DND-41 (cell line): ENCODE measurements at regions not wholly inside any gene's neighbourhood (a gene's known extent, or its start where the extent isn't known, plus 50 kb on each side); places are given as distances from the start of the nearest gene placed in this dataset.

Experiments
- ATAC-seq: fragments of 200-7000 bp; cut with Tn5 transposase; 3 replicates; pipeline ENCODE4 v1.9.1; 2021; ENCODE audit warnings: low read depth; ENCODE audit not compliant: insufficient read depth
- DNase-seq: peaks from one replicate; pipeline ENCODE4 v3.0.0-alpha.2; 2020
- H2AFZ ChIP-seq: 2 replicates; pipeline ENCODE4 v1.6.0; 2012; ENCODE audit warnings: low read depth, low read length
- H3K27ac ChIP-seq: 2 replicates; pipeline ENCODE4 v1.5.1; 2012; ENCODE audit warnings: low read length, inconsistent platforms
- H3K27me3 ChIP-seq: fragments of 200-600 bp; sonication (generic); 2 replicates; pipeline ENCODE4 v1.6.0; 2012; ENCODE audit warnings: low read length, mild to moderate bottlenecking, inconsistent platforms; ENCODE audit not compliant: insufficient read depth, poor library complexity
- H3K36me3 ChIP-seq: 2 replicates; pipeline ENCODE4 v1.5.1; 2012; ENCODE audit warnings: low read length, inconsistent platforms; ENCODE audit not compliant: insufficient read depth
- H3K4me1 ChIP-seq: 2 replicates; pipeline ENCODE4 v1.5.1; 2012; ENCODE audit warnings: mild to moderate bottlenecking, low read length; ENCODE audit not compliant: insufficient read depth
- H3K4me2 ChIP-seq: 2 replicates; pipeline ENCODE4 v1.6.0; 2012; ENCODE audit warnings: mild to moderate bottlenecking, moderate library complexity, low read length, inconsistent platforms; ENCODE audit not compliant: insufficient read depth
- H3K4me3 ChIP-seq, 2 experiments: fragments of 200-600 bp in 1 of 2; shearing (Covaris generic) in 1 of 2; 2 replicates each; pipeline ENCODE4 v1.5.1; 2012 to 2016; ENCODE audit warnings: inconsistent platforms in 2 of 2, low read length in 2 of 2, mild to moderate bottlenecking in 2 of 2, low read depth in 1 of 2, moderate library complexity in 1 of 2
- H3K79me2 ChIP-seq: 2 replicates; pipeline ENCODE4 v1.6.0; 2012; ENCODE audit warnings: low read length, inconsistent platforms; ENCODE audit not compliant: insufficient read depth
- H3K9ac ChIP-seq: 2 replicates; pipeline ENCODE4 v1.6.0; 2012; ENCODE audit warnings: low read depth, mild to moderate bottlenecking, inconsistent platforms, low read length, moderate library complexity
- H3K9me3 ChIP-seq: 2 replicates; pipeline ENCODE4 v1.5.1; 2012; ENCODE audit warnings: low read length, moderate library complexity, mild to moderate bottlenecking, inconsistent platforms; ENCODE audit not compliant: insufficient read depth, severe bottlenecking
- H4K20me1 ChIP-seq: 2 replicates; pipeline ENCODE4 v1.6.0; 2012; ENCODE audit warnings: low read length; ENCODE audit not compliant: insufficient read depth
- EZH2 ChIP-seq: IDR thresholded peaks from 3 replicates; pipeline ENCODE4 v1.6.1; 2012; ENCODE audit warnings: borderline replicate concordance, low read depth, mild to moderate bottlenecking, moderate library complexity, low read length, inconsistent platforms; ENCODE audit not compliant: severe bottlenecking
- TF ChIP-seq, protein P1 (sequence below): IDR thresholded peaks from 2 replicates; pipeline ENCODE4 v1.5.1; 2012; ENCODE audit warnings: borderline replicate concordance, low read length, moderate library complexity, mild to moderate bottlenecking; ENCODE audit not compliant: poor library complexity, severe bottlenecking; ENCODE audit errors: extremely low read depth

DNA sequence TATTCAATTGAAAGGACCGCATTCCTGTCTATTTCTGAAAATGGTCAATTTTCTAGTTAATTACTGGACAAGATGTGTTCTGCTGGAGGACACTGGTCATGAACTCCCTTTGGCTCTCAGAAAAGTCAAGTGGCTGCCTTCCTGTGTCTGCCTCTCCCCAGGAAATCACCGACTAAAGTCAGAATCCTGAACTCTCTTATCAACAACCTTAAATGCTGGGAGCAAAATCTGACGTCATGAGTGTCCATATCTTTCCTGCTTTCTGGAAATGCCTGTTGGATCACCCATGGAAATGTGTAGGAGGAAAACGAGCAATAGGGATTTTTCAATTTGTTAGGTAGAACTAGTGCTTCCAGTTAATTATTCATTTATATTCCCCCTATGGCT lies 53.5 kb upstream of the PLCB1 start:
- H3K79me2 ChIP-seq, result no peaks in the 10 kb centered on the region
- H3K4me1 ChIP-seq, result peaks cover 6% of the 10 kb centered on the region
- H4K20me1 ChIP-seq, result no peaks in the 10 kb centered on the region
- no peak overlapping the region for H2AFZ ChIP-seq
- no peak overlapping the region for H3K27ac ChIP-seq
- TF ChIP-seq EZH2, result no peak
- TF ChIP-seq, protein P1, sequence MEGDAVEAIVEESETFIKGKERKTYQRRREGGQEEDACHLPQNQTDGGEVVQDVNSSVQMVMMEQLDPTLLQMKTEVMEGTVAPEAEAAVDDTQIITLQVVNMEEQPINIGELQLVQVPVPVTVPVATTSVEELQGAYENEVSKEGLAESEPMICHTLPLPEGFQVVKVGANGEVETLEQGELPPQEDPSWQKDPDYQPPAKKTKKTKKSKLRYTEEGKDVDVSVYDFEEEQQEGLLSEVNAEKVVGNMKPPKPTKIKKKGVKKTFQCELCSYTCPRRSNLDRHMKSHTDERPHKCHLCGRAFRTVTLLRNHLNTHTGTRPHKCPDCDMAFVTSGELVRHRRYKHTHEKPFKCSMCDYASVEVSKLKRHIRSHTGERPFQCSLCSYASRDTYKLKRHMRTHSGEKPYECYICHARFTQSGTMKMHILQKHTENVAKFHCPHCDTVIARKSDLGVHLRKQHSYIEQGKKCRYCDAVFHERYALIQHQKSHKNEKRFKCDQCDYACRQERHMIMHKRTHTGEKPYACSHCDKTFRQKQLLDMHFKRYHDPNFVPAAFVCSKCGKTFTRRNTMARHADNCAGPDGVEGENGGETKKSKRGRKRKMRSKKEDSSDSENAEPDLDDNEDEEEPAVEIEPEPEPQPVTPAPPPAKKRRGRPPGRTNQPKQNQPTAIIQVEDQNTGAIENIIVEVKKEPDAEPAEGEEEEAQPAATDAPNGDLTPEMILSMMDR, result no peak
- ATAC-seq, result no peak
- H3K9ac ChIP-seq, result no peak overlapping the region
- H3K36me3 ChIP-seq, result no peaks in the 10 kb centered on the region
- H3K27me3 ChIP-seq, result peaks cover 6% of the 10 kb centered on the region
- no peak for DNase-seq
- no peak overlapping the region for H3K4me3 ChIP-seq
- no peak overlapping the region for H3K4me2 ChIP-seq
- no peaks in the 10 kb centered on the region for H3K9me3 ChIP-seq

DNA sequence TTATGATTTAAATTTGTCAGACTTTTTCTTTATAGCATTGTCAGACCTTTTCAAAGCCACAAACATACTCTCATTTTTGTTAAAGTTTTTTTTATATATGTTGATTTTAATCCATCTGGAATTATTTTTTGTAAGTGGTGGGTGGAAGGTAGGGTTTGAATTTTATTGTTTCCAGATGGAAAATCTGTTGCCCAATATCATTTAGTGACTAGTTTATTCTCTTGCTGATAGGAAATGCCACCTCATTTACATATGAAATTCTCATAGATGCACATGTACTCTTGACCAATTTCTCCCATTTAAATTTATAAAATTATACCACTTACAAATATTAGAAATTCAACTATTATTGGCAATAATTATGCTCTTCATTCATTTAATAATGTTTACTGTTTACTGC lies 52.1 kb upstream of the PLCB1 start:
- H3K9me3 ChIP-seq, result no peaks in the 10 kb centered on the region
- H3K36me3 ChIP-seq, result no peaks in the 10 kb centered on the region
- no peaks in the 10 kb centered on the region for H3K79me2 ChIP-seq
- no peak for DNase-seq
- no peaks in the 10 kb centered on the region for H4K20me1 ChIP-seq
- H3K4me3 ChIP-seq, result no peak overlapping the region
- H3K27me3 ChIP-seq, result peaks cover 6% of the 10 kb centered on the region
- H2AFZ ChIP-seq, result no peak overlapping the region
- no peak overlapping the region for H3K27ac ChIP-seq
- ATAC-seq, result no peak
- H3K9ac ChIP-seq, result no peak overlapping the region
- H3K4me2 ChIP-seq, result no peak overlapping the region
- no peak for TF ChIP-seq EZH2
- TF ChIP-seq, protein P1, result no peak
- no peaks in the 10 kb centered on the region for H3K4me1 ChIP-seq

DNA sequence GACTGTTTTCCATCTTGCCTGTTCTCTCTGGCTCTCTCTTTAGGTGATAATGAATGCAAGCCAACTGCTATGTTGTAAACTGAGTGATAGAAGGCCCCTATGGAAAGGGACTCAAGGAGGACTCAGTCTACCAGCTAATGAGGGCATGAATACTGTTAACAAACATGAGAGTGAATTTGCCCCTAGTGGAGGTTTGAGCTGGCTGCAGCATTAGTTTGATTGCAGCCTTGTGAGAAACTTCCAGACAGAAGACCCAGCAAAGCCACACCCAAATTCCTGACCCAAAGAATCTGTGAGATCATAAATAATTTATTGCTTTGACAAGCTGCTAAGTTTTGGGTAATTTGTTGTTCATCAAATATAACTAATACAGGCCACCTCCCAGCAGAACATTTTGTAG lies 50.0 kb upstream of the PLCB1 start:
- Histone ChIP-seq H4K20me1 (no peaks in the 10 kb centered on the region), H3K4me2 (no peak overlapping the region), H3K4me3 (no peak overlapping the region), H3K4me1 (no peaks in the 10 kb centered on the region), H3K27ac (no peak overlapping the region), H3K9ac (no peak overlapping the region), H3K27me3 (peaks cover 6% of the 10 kb centered on the region), H3K36me3 (no peaks in the 10 kb centered on the region), H3K9me3 (no peaks in the 10 kb centered on the region), H3K79me2 (no peaks in the 10 kb centered on the region), H2AFZ (no peak overlapping the region)
- no peak for ATAC-seq
- no peak for TF ChIP-seq EZH2
- TF ChIP-seq, protein P1, result peak; percentile 50
- DNase-seq, result no peak
